HEK293 (cell line): ENCODE measurements at regions not wholly inside any gene's neighbourhood (a gene's known extent, or its start where the extent isn't known, plus 50 kb on each side); places are given as distances from the start of the nearest gene placed in this dataset.

ENCODE experiments used
- CTCF ChIA-PET: fragments of 350-600 bp; formaldehyde crosslinking; extraction: SDS; loops from one replicate; lab custom pipeline; 2021; ENCODE audit warnings: antibody characterized with exemption; lab: Yijun Ruan, JAX
- POLR2A ChIA-PET: fragments of 300-600 bp; formaldehyde crosslinking; extraction: SDS; loops from one replicate; lab custom pipeline; 2020; ENCODE audit warnings: antibody characterized with exemption, inconsistent platforms; lab: Yijun Ruan, JAX
- H3K27ac ChIP-seq: fragments of 200-500 bp; sonication (Bioruptor generic); 2 replicates; pipeline ENCODE4 v1.5.1; 2014; ENCODE audit warnings: low read depth, low read length, control low read depth, inconsistent platforms; ENCODE audit errors: extremely low read depth
- H3K36me3 ChIP-seq, 2 experiments: fragments of 200-500 bp in 1 of 2; sonication (Bioruptor generic) in 1 of 2; 1 replicate in 1 of 2; 2 replicates in 1 of 2; pipeline ENCODE4 v1.5.1; 2014 to 2017; ENCODE audit warnings: inconsistent platforms in 2 of 2, low read length in 2 of 2; ENCODE audit not compliant: control insufficient read depth in 2 of 2, insufficient read depth in 1 of 2
- H3K4me1 ChIP-seq: fragments of 200-500 bp; sonication (Bioruptor generic); 2 replicates; pipeline ENCODE4 v1.5.1; 2014; ENCODE audit warnings: mild to moderate bottlenecking, low read length, inconsistent platforms; ENCODE audit not compliant: control insufficient read depth, insufficient read depth
- H3K4me3 ChIP-seq: 2 replicates; pipeline ENCODE4 v1.5.1; 2011; ENCODE audit warnings: low read depth, mild to moderate bottlenecking, control low read depth, low read length, moderate library complexity
- H3K9me3 ChIP-seq: fragments of 200-500 bp; sonication (Bioruptor generic); 2 replicates; pipeline ENCODE4 v1.5.1; 2014; ENCODE audit warnings: low read depth, low read length, inconsistent platforms; ENCODE audit not compliant: control insufficient read depth, insufficient read depth
- PATZ1 ChIP-seq: fragments of 450-650 bp; formaldehyde crosslinking; IDR thresholded peaks from 2 replicates; pipeline ENCODE4 v1.5.1; 2016; ENCODE audit warnings: missing biosample characterization, missing genetic modification characterization
- SALL2 ChIP-seq: fragments of 450-650 bp; formaldehyde crosslinking; IDR thresholded peaks from 2 replicates; pipeline ENCODE4 v1.5.0; 2017; ENCODE audit warnings: missing biosample characterization, mild to moderate bottlenecking, missing genetic modification characterization, borderline replicate concordance
- ZFP69B ChIP-seq: fragments of 450-650 bp; formaldehyde crosslinking; IDR thresholded peaks from 2 replicates; pipeline ENCODE4 v1.5.1; 2016; ENCODE audit warnings: missing biosample characterization, missing genetic modification characterization
- ZNF138 ChIP-seq: fragments of 450-650 bp; formaldehyde crosslinking; IDR thresholded peaks from 2 replicates; pipeline ENCODE4 v1.5.1; 2016; ENCODE audit warnings: missing biosample characterization, missing genetic modification characterization, borderline replicate concordance
- ZNF140 ChIP-seq: fragments of 450-650 bp; formaldehyde crosslinking; IDR thresholded peaks from 2 replicates; pipeline ENCODE4 v1.5.1; 2016; ENCODE audit warnings: missing biosample characterization, missing genetic modification characterization
- ZNF157 ChIP-seq: fragments of 450-650 bp; formaldehyde crosslinking; IDR thresholded peaks from 2 replicates; pipeline ENCODE4 v1.5.1; 2016; ENCODE audit warnings: missing biosample characterization, missing genetic modification characterization
- ZNF23 ChIP-seq: fragments of 450-650 bp; formaldehyde crosslinking; IDR thresholded peaks from 2 replicates; pipeline ENCODE4 v1.5.1; 2016; ENCODE audit warnings: missing biosample characterization, missing genetic modification characterization, borderline replicate concordance
- ZNF510 ChIP-seq: fragments of 450-650 bp; formaldehyde crosslinking; IDR thresholded peaks from 2 replicates; pipeline ENCODE4 v1.5.1; 2018; ENCODE audit warnings: mild to moderate bottlenecking, missing genetic modification characterization, missing biosample characterization; ENCODE audit not compliant: insufficient replicate concordance
- ZNF514 ChIP-seq: fragments of 450-650 bp; formaldehyde crosslinking; IDR thresholded peaks from 2 replicates; pipeline ENCODE4 v1.5.1; 2016; ENCODE audit warnings: missing biosample characterization, missing genetic modification characterization
- ZNF544 ChIP-seq: fragments of 450-650 bp; formaldehyde crosslinking; IDR thresholded peaks from 2 replicates; pipeline ENCODE4 v1.5.0; 2017; ENCODE audit warnings: missing biosample characterization, missing genetic modification characterization
- ZNF555 ChIP-seq: fragments of 450-650 bp; formaldehyde crosslinking; conservative IDR thresholded peaks from 2 replicates; pipeline ENCODE4 v1.5.1; 2017; ENCODE audit warnings: missing biosample characterization, mild to moderate bottlenecking, missing genetic modification characterization, inconsistent platforms
- ZNF670 ChIP-seq: fragments of 450-650 bp; formaldehyde crosslinking; IDR thresholded peaks from 2 replicates; pipeline ENCODE4 v1.5.1; 2016; ENCODE audit warnings: missing biosample characterization, missing genetic modification characterization, low read depth
- ZNF76 ChIP-seq: fragments of 450-650 bp; formaldehyde crosslinking; IDR thresholded peaks from 2 replicates; pipeline ENCODE4; 2016; ENCODE audit warnings: low read depth, missing biosample characterization, missing genetic modification characterization, borderline replicate concordance
- ZNF776 ChIP-seq: fragments of 450-650 bp; formaldehyde crosslinking; IDR thresholded peaks from 2 replicates; pipeline ENCODE4 v1.5.0; 2017; ENCODE audit warnings: missing biosample characterization, missing genetic modification characterization, borderline replicate concordance
- TF ChIP-seq, protein P1 (sequence below): fragments of 450-650 bp; formaldehyde crosslinking; IDR thresholded peaks from 2 replicates; pipeline ENCODE4 v1.5.1; 2016; ENCODE audit warnings: missing biosample characterization, missing genetic modification characterization, borderline replicate concordance
- TF ChIP-seq, protein P2 (sequence below): fragments of 450-650 bp; formaldehyde crosslinking; IDR thresholded peaks from 2 replicates; pipeline ENCODE4 v1.5.1; 2017; ENCODE audit warnings: missing biosample characterization, missing genetic modification characterization
- TF ChIP-seq, protein P3 (sequence below): fragments of 450-650 bp; IDR thresholded peaks from 2 replicates; pipeline ENCODE4 v1.5.1; 2018; ENCODE audit warnings: missing biosample characterization, missing genetic modification characterization

- no peaks in the 10 kb centered on the region for H3K9me3 ChIP-seq
- TF ChIP-seq PATZ1 = no peak
- TF ChIP-seq ZNF514 = no peak
- TF ChIP-seq ZNF776 (tag by site-specific recombination) = no peak
- TF ChIP-seq, protein P1, sequence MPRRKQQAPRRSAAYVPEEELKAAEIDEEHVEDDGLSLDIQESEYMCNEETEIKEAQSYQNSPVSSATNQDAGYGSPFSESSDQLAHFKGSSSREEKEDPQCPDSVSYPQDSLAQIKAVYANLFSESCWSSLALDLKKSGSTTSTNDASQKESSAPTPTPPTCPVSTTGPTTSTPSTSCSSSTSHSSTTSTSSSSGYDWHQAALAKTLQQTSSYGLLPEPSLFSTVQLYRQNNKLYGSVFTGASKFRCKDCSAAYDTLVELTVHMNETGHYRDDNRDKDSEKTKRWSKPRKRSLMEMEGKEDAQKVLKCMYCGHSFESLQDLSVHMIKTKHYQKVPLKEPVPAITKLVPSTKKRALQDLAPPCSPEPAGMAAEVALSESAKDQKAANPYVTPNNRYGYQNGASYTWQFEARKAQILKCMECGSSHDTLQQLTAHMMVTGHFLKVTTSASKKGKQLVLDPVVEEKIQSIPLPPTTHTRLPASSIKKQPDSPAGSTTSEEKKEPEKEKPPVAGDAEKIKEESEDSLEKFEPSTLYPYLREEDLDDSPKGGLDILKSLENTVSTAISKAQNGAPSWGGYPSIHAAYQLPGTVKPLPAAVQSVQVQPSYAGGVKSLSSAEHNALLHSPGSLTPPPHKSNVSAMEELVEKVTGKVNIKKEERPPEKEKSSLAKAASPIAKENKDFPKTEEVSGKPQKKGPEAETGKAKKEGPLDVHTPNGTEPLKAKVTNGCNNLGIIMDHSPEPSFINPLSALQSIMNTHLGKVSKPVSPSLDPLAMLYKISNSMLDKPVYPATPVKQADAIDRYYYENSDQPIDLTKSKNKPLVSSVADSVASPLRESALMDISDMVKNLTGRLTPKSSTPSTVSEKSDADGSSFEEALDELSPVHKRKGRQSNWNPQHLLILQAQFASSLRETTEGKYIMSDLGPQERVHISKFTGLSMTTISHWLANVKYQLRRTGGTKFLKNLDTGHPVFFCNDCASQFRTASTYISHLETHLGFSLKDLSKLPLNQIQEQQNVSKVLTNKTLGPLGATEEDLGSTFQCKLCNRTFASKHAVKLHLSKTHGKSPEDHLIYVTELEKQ = no peak
- TF ChIP-seq, all 188 proteins: peak for 0
- Histone ChIP-seq H3K36me3 (no peaks in the 10 kb centered on the region), H3K4me3 (no peak overlapping the region), H3K27ac (no peak overlapping the region), H3K4me1 (no peaks in the 10 kb centered on the region)
- ChIA-PET POLR2A (no interaction called here), CTCF (no interaction called here)
Measured at GRCh38 chr18:77334876-77335275, 85.2 kb downstream of the GALR1 start.

GRCh38 chr18:77337604-77338003 lies 88.0 kb downstream of the GALR1 start:
- Histone ChIP-seq H3K9me3 (no peaks in the 10 kb centered on the region), H3K36me3 (no peaks in the 10 kb centered on the region), H3K4me3 (no peak overlapping the region), H3K4me1 (no peaks in the 10 kb centered on the region)
- ChIA-PET POLR2A (no interaction called here), CTCF (interaction anchor here (0.6 to 1.2 kb wide), 2 partner anchors 313 to 748 kb away, joined by 4 to 5 read pairs; no protein-coding TSS in a partner anchor)
- no peak for TF ChIP-seq ZNF23
- no peak for TF ChIP-seq ZNF76
- no peak for TF ChIP-seq ZNF555 (tag by site-specific recombination)
- no peak for TF ChIP-seq ZNF544 (tag by site-specific recombination)
- TF ChIP-seq, all 188 proteins: peak for 0
- no peak overlapping the region for H3K27ac ChIP-seq

DNA sequence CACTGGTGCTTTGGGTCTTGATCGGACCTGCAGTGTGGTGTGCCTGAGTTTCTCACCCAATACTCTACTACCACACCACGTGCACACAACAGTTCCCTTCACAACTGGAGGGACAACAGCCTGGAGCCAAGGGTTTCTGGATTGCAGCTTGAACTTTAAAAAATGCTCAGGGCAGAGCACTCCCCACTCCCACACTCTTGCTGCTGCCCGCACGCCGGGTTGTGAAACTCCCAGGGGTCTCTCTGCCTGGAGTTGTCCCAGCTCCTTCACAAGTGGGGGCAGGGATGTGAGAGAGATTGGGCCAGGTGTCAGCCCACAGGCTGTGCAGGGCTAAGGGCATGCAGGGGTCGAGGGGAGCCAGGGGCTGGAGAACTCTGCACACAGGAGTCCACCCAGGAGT lies 89.4 kb downstream of the GALR1 start:
- Histone ChIP-seq H3K4me3 (no peak overlapping the region), H3K9me3 (no peaks in the 10 kb centered on the region), H3K36me3 (no peaks in the 10 kb centered on the region), H3K4me1 (peaks cover 4% of the 10 kb centered on the region; the same call in 1 of the 2 replicates), H3K27ac (no peak overlapping the region)
- ChIA-PET CTCF (interaction anchor here (0.7 to 0.8 kb wide), 2 partner anchors 264 to 293 kb away, joined by 3 to 4 read pairs; no protein-coding TSS in a partner anchor), POLR2A (no interaction called here)
- TF ChIP-seq ZNF140 = no peak
- TF ChIP-seq SALL2 (tag by site-specific recombination) = no peak
- TF ChIP-seq ZNF670 = no peak

DNA sequence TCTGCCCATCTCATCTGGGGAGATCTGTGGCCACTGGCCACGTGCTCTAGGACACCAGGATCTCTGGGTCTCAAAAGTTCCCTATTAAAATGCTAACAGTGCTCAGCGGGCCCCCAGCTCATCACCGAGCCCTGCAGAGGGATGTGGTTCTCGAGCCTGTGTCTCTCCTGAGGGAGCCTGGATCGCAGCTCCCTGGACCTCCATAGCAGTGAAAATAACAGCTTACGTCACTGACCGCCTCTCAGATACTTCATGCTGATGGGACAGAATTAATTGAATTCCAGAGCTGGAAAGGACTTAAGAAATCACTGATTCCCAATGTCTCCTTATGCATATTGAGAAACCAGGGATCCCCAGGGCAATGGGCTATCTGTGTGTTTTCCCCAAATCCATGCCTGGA lies 90.0 kb downstream of the GALR1 start:
- Histone ChIP-seq H3K4me1 (peaks cover 5% of the 10 kb centered on the region; the same call in 1 of the 2 replicates), H3K36me3 (no peaks in the 10 kb centered on the region), H3K9me3 (no peaks in the 10 kb centered on the region), H3K27ac (no peak overlapping the region), H3K4me3 (no peak overlapping the region)
- ChIA-PET POLR2A (no interaction called here), CTCF (interaction anchor here (0.7 kb wide), 1 partner anchor 293 kb away, joined by 3 read pairs; no protein-coding TSS in a partner anchor)
- TF ChIP-seq ZNF138 (tag by site-specific recombination) (no peak), ZNF510 (tag by site-specific recombination) (no peak), ZNF157 (tag by site-specific recombination) (no peak), ZFP69B (tag by site-specific recombination) (no peak)
- TF ChIP-seq, protein P2, sequence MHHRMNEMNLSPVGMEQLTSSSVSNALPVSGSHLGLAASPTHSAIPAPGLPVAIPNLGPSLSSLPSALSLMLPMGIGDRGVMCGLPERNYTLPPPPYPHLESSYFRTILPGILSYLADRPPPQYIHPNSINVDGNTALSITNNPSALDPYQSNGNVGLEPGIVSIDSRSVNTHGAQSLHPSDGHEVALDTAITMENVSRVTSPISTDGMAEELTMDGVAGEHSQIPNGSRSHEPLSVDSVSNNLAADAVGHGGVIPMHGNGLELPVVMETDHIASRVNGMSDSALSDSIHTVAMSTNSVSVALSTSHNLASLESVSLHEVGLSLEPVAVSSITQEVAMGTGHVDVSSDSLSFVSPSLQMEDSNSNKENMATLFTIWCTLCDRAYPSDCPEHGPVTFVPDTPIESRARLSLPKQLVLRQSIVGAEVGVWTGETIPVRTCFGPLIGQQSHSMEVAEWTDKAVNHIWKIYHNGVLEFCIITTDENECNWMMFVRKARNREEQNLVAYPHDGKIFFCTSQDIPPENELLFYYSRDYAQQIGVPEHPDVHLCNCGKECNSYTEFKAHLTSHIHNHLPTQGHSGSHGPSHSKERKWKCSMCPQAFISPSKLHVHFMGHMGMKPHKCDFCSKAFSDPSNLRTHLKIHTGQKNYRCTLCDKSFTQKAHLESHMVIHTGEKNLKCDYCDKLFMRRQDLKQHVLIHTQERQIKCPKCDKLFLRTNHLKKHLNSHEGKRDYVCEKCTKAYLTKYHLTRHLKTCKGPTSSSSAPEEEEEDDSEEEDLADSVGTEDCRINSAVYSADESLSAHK (tag by site-specific recombination) = no peak
- TF ChIP-seq, protein P3, sequence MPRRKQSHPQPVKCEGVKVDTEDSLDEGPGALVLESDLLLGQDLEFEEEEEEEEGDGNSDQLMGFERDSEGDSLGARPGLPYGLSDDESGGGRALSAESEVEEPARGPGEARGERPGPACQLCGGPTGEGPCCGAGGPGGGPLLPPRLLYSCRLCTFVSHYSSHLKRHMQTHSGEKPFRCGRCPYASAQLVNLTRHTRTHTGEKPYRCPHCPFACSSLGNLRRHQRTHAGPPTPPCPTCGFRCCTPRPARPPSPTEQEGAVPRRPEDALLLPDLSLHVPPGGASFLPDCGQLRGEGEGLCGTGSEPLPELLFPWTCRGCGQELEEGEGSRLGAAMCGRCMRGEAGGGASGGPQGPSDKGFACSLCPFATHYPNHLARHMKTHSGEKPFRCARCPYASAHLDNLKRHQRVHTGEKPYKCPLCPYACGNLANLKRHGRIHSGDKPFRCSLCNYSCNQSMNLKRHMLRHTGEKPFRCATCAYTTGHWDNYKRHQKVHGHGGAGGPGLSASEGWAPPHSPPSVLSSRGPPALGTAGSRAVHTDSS (tag by site-specific recombination) = no peak
